WI38 (cell line): ENCODE measurements at regions not wholly inside any gene's neighbourhood (a gene's known extent, or its start where the extent isn't known, plus 50 kb on each side); places are given as distances from the start of the nearest gene placed in this dataset.
"Not testable (repeated sequence)": the region's sequence is repeated elsewhere in the genome, so short reads cannot be mapped to it uniquely, and the experiment has no call there.

Experiments
- H3K4me3 ChIP-seq: 2 replicates; pipeline ENCODE4 v1.5.1; 2011; ENCODE audit warnings: low read depth, mild to moderate bottlenecking, control low read depth, low read length
- TF ChIP-seq, protein P1 (sequence below): IDR thresholded peaks from 2 replicates; pipeline ENCODE4 v1.5.1; 2012; ENCODE audit warnings: low read depth, mild to moderate bottlenecking, control low read depth, low read length

DNA sequence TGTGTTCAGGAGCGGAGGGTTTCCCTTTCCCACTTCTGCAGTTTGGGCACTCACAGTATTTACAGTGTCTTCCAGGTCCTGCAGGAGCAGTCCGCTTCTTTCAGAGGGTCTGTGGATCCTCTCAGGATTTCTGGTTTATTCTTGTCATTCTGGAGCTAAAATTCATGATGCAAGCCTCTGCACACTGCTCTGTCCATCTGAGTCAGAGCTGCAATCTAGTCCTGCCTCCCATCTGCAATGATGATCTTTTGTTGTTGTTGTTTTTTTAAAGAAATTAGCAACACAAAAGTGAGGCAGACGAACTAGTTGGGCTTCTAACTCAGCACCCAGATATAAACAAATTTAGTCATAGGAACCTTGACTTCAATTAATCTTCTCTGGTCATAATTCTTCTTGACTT is 86.5 kb downstream of the DLEU7 start:
- TF ChIP-seq, protein P1, sequence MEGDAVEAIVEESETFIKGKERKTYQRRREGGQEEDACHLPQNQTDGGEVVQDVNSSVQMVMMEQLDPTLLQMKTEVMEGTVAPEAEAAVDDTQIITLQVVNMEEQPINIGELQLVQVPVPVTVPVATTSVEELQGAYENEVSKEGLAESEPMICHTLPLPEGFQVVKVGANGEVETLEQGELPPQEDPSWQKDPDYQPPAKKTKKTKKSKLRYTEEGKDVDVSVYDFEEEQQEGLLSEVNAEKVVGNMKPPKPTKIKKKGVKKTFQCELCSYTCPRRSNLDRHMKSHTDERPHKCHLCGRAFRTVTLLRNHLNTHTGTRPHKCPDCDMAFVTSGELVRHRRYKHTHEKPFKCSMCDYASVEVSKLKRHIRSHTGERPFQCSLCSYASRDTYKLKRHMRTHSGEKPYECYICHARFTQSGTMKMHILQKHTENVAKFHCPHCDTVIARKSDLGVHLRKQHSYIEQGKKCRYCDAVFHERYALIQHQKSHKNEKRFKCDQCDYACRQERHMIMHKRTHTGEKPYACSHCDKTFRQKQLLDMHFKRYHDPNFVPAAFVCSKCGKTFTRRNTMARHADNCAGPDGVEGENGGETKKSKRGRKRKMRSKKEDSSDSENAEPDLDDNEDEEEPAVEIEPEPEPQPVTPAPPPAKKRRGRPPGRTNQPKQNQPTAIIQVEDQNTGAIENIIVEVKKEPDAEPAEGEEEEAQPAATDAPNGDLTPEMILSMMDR, result no peak
- H3K4me3 ChIP-seq, result no peak overlapping the region

DNA sequence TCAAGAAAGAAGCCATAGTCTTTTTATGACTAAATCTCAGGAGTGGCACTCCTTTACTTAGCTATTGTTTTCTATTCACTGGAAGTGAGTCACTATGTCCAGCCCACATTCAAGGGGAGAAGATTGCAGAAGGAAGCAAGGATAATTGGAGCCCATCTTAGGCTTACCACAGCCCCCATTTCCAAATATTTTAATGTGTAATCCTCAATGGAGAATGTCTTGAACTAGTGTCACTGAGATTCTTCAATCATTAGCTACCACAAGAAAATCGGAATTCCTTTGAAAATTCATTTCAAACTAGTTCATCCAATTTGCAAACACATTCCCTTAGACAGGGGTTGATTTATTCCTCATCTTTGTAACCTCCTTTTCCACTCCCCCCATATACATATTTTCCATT is 84.7 kb downstream of the DLEU7 start:
- no peak overlapping the region for H3K4me3 ChIP-seq

DNA sequence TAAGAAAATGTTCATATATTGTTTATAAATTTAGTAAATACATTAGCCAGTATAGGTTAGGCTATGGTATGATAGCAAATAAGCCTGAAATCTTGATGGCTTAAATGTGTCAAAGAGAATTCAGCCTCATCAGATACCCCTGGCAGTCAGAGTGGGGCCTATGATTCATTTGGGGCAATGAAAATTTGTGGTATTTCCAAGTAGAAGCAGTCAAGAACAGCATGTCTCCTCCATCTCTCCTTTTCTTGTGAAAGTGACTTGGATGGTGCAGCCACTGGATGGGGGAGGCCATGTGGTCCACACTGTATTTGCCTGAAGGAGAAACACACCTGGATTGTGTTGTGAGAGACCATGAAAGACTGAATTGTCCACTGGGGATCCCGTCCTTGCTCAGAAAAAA is 82.7 kb downstream of the DLEU7 start:
- no peak overlapping the region for H3K4me3 ChIP-seq
- TF ChIP-seq, protein P1, result no peak

More for the DNA sequence above, 84.7 kb downstream of the DLEU7 start:
- TF ChIP-seq, protein P1, result no peak

DNA sequence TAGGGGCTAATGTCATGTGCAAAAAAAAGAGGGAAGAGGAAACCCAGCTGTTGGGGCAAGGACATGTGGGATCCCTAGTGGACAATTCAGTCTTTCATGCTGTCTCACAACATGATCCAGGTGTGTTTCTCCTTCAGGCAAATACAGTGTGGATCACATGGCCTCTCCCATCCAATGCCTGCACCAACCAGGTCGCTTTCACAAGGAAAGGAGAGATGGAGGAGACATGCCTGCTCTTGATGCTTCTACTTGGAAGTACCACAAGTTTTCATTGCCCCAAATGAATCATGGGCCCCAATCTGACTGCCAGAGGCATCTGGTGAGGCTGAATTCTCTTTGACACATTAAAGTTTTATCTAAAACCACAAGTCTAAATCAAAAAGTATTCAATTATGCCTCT is 82.1 kb downstream of the DLEU7 start:
- no peak overlapping the region for H3K4me3 ChIP-seq
- TF ChIP-seq, protein P1, result no peak

DNA sequence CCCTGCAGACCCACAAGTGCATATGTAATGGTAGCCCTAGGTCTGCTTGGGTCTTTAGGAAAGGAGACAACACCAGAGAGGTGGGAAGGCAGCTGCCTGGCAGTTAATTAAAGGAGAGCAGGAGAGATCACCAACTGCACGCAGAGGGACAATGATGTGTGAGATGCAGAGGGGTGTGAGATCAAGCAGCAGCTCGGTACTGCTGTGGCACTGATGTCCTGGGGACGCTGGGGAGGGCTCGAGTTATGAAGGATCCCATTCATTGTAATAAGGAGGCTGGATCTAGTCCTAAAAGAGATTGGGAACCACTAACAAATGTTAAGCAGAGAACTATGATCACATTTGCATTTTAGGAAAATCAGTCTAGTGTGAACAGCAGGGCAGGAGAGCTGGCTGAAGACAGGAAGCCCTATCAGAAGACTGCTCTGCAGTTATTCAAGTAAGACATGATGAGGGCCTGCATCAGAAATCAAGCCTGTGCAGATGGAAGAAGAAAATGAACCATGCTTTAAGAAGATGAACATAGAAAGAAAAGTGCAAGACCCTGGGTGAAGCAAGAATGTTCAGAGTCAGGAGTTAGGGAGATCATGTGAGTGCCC is 80.4 kb downstream of the DLEU7 start:
- no peak overlapping the region for H3K4me3 ChIP-seq
- TF ChIP-seq, protein P1, result no peak

DNA sequence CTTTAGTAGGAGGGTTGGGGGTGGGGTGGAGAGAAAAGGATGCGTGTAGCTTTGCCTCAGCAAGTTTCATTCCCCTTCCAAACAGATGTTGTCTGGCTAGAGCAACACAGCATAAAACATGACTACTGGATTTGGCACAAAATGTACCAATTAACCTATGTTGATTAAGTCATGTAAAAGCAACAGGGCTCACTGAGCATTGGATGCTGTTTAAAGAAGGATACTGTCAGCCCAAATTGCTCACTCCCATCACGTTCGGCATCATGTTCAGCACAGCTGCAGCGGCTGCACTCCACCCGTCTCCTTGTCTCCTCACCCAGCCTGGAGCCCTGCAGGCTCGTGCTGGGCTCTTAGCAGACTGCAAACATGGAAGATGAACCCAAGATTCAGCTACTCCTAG is 77.5 kb downstream of the DLEU7 start:
- TF ChIP-seq, protein P1, result no peak
- no peak overlapping the region for H3K4me3 ChIP-seq

DNA sequence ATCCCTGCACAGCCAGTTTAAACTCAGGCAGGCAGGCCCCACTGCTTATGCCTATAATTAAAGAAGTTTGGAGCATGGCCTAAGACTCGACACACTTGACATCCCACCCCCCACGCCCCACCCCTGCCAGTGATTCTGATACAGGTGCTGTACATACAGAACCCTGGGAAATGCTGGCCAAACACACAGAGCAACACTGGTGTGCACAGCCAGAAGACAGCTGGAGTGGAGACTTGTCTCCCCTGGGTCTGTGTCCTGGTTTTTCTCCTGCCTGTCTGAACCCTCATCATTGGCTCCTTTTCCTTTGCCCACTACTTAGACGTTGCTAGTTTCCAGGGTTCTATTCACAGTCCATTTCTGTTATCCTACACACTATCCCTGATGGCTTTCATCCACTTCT is 76.8 kb downstream of the DLEU7 start:
- TF ChIP-seq, protein P1, result no peak
- no peak overlapping the region for H3K4me3 ChIP-seq

DNA sequence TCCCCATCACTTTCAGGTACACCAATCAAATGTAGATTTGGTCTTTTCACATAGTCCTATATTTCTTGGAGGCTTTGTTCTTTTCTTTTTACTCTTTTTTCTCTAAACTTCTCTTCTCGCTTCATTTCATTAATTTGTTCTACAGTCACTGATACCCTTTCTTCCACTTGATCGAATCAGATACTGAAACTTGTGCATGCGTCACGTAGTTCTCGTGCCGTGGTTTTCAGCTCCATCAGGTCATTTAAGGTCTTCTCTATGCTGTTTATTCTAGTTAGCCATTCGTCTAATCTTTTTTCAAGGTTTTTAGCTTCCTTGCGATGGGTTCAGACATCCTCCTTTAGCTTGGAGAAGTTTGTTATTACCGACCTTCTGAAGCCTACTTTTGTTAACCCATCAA is 70.6 kb downstream of the DLEU7 start:
- H3K4me3 ChIP-seq, result not testable (repeated sequence)
